ENCODE measurements at regions not wholly inside any gene's neighbourhood (a gene's known extent, or its start where the extent isn't known, plus 50 kb on each side); places are given as distances from the start of the nearest gene placed in this dataset.

GRCh38 chr15:58269455-58270414 is 131.6 kb downstream of the AQP9 start:
- DNase-seq (ENCODE audit: low read depth) = peak; percentile 68
- no peak overlapping the region for H3K4me3 ChIP-seq (ENCODE audit: low read length)
- TF ChIP-seq, protein P1, sequence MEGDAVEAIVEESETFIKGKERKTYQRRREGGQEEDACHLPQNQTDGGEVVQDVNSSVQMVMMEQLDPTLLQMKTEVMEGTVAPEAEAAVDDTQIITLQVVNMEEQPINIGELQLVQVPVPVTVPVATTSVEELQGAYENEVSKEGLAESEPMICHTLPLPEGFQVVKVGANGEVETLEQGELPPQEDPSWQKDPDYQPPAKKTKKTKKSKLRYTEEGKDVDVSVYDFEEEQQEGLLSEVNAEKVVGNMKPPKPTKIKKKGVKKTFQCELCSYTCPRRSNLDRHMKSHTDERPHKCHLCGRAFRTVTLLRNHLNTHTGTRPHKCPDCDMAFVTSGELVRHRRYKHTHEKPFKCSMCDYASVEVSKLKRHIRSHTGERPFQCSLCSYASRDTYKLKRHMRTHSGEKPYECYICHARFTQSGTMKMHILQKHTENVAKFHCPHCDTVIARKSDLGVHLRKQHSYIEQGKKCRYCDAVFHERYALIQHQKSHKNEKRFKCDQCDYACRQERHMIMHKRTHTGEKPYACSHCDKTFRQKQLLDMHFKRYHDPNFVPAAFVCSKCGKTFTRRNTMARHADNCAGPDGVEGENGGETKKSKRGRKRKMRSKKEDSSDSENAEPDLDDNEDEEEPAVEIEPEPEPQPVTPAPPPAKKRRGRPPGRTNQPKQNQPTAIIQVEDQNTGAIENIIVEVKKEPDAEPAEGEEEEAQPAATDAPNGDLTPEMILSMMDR (IDR thresholded peaks at IDR 0.05; ENCODE audit: insufficient read depth, low read depth, low read length, missing control alignments) = peak; percentile 82

GRCh38 chr15:58271410-58271809 is 133.2 kb downstream of the AQP9 start:
- DNase-seq (ENCODE audit: low read depth) = no peak
- TF ChIP-seq, protein P1 (IDR thresholded peaks at IDR 0.05; ENCODE audit: insufficient read depth, low read depth, low read length, missing control alignments) = no peak
- no peak overlapping the region for H3K4me3 ChIP-seq (ENCODE audit: low read length)

DNA sequence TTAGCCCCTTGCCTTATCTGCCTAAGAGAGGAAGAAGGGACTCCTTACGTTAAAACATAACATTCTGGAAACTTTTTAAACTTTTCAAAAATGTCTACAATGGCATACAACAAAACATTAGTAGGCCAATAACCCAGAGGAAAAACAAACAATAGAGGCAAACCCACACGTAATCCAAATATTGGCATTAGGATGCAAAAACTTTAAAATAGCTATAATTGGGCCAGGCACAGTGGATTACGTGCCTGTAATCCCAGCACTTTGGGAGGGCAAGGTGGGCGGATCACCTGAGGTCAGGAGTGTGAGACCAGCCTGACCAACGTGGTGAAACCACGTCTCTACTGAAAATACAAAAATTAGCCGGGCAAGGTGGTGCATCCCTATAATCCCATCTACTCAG is 134.9 kb downstream of the AQP9 start:
- no peak for DNase-seq (ENCODE audit: low read depth)
- H3K4me3 ChIP-seq (ENCODE audit: low read length) = no peak overlapping the region
- TF ChIP-seq, protein P1 (IDR thresholded peaks at IDR 0.05; ENCODE audit: insufficient read depth, low read depth, low read length, missing control alignments) = no peak

DNA sequence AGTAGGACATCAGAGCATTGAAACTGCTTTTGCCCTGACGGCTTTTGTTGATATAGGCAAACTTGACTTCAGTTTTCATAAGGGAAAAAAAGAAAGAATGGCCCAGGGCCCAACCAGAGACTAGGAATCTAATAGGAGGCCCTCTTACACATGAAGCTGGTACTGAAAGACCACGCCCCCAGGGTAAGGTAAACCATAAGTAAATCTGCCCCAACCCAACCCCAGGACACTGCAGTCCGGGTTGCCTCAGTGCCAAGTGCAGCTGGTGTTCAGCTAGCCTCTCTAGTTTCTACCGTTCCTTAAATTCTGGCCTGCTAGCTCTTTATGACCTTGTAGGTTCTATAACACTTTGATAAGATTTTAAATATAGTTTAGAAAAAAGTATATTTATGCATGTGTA is 136.7 kb downstream of the AQP9 start:
- TF ChIP-seq, protein P1 (IDR thresholded peaks at IDR 0.05; ENCODE audit: insufficient read depth, low read depth, low read length, missing control alignments) = no peak
- DNase-seq (ENCODE audit: low read depth) = no peak

DNA sequence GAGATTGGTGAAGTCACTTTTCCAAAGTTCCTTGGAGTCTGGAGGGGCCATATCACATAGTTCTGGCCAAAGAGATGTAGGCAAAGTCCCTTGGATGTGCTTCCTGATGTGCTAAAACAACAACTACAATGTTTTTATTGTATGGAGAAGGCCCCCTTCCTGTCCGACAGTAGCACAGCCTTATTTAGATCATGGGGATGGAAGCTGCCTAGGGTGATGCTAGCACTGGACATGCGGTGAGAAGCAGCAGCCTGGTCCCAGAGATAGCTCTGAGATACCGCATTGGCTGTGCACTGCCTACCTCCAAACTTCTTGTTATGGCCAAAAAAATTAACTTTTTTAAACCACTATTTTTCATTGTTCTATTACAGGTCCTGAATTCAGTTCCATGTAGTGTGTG is 137.6 kb downstream of the AQP9 start:
- no peak overlapping the region for H3K4me3 ChIP-seq (ENCODE audit: low read length)
- TF ChIP-seq, protein P1 (IDR thresholded peaks at IDR 0.05; ENCODE audit: insufficient read depth, low read depth, low read length, missing control alignments) = no peak
- no peak for DNase-seq (ENCODE audit: low read depth)

More for the DNA sequence above, 136.7 kb downstream of the AQP9 start:
- H3K4me3 ChIP-seq (ENCODE audit: low read length) = no peak overlapping the region

DNA sequence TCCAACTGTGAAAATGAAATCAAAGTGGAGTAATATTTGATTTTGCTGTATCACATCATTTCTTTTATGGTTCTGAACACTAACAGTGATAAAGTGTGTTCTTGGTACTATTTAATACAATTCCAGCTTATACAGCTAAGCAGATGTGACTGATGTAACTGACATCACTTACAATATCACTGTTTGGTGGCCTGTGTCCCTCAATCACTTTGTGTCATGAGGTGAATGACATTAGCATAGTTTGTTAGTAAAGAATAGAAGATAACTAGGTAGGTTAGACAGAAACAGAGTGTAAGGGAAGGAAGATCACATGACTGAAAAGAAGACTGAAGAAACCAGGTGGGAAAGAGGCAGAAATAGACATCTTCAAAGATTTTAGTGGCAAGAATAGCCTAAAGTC is 138.7 kb downstream of the AQP9 start:
- no peak for DNase-seq (ENCODE audit: low read depth)
- H3K4me3 ChIP-seq (ENCODE audit: low read length) = no peak overlapping the region
- TF ChIP-seq, protein P1 (IDR thresholded peaks at IDR 0.05; ENCODE audit: insufficient read depth, low read depth, low read length, missing control alignments) = no peak

Measured in epithelial cell of esophagus (primary cell).